Jurkat, Clone E6-1 (cell line): ENCODE measurements at regions not wholly inside any gene's neighbourhood (a gene's known extent, or its start where the extent isn't known, plus 50 kb on each side); places are given as distances from the start of the nearest gene placed in this dataset.
"Not testable (repeated sequence)": the region's sequence is repeated elsewhere in the genome, so short reads cannot be mapped to it uniquely, and the experiment has no call there.

Source experiments
- DNase-seq: peaks from one replicate; pipeline ENCODE4 v3.0.0-alpha.2; 2011; ENCODE audit warnings: low read depth, low spot score
- H3K4me3 ChIP-seq: 2 replicates; pipeline ENCODE4 v1.5.1; 2011; ENCODE audit warnings: mild to moderate bottlenecking, low read length, control low read depth, moderate library complexity

DNA sequence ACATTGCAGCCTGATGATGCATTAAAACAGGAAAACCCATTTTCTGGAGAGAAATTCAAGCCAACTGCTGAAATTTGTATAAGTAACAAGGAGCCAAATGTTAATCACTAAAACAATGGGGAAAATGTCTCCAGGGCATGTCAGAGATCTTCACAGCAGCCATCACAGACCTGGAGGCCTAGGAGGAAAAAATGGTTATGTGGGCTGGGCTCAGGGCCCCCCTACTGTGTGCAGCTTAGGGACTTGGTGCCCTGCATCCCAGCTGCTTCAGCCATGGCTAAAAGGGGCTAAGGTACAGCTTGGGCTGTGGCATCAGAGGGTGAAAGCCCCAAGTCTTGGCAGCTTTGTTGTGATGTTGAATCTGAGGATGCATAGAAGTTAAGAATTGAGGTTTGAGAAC, 479.8 kb downstream of the BCKDHB start:
- no peak for DNase-seq

DNA sequence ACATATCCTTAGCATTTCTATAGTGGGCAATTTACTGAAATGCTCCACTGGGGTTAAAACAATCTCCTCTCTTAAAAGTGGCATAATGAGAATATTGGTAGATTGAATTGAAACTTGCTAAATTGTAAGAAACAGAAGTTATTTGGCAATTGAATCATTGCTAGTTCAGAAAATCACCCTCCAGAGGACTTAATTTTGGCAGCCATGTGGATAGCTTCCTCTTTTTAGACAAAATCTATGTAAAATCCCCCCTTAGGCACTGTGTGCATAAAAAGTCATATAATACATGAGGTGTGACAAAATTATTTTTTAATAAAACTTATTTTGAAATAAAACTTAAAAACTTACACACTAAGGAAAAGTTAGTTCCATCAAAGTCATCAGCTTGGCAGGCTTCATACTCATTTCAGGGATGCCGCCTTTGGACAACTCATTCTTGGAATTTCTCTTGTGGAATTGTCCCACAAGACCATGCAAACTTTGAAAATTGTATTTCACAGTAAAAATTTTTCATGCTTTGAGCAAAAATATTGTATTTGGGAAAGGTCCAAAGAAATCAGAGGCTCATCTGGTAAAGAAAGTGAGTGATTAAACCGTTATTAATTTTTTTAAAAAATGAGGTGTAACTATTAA, 473.0 kb downstream of the BCKDHB start:
- no peak for DNase-seq
- H3K4me3 ChIP-seq, result no peak overlapping the region

More for the DNA sequence above, 479.8 kb downstream of the BCKDHB start:
- no peak overlapping the region for H3K4me3 ChIP-seq

DNA sequence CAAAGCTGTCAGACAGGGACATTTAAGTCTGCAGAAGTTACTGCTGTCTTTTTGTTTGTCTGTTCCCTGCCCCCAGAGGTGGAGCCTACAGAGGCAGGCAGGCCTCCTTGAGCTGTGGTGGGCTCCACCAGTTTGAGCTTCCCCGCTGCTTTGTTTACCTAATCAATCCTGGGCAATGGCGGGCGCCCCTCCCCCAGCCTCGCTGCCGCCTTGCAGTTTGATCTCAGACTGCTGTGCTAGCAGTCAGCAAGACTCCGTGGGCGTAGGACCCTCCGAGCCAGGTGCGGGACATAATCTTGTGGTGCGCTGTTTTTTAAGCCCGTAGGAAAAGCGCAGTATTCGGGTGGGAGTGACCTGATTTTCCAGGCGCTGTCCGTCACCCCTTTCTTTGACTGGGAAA, 466.8 kb downstream of the BCKDHB start:
- not testable (repeated sequence) for H3K4me3 ChIP-seq, DNase-seq

DNA sequence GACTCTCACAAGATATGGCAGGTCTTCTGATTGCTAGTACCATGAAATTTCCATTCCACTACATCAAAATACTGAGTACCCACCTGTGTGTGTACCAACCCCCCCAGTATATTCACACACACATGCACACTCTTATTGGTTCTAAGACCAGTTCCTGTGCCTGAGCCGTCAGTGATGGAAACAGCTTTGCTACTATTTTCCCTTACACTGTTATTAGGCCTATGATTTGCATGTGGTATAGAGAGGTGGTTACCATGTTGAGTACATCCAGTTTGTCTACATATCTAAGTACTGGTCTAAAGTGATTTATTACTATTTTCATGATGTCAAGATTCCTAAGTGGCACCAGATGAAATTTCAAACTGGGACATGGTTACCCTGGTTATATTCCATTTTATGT, 459.9 kb downstream of the BCKDHB start:
- H3K4me3 ChIP-seq, result no peak overlapping the region
- DNase-seq, result no peak

DNA sequence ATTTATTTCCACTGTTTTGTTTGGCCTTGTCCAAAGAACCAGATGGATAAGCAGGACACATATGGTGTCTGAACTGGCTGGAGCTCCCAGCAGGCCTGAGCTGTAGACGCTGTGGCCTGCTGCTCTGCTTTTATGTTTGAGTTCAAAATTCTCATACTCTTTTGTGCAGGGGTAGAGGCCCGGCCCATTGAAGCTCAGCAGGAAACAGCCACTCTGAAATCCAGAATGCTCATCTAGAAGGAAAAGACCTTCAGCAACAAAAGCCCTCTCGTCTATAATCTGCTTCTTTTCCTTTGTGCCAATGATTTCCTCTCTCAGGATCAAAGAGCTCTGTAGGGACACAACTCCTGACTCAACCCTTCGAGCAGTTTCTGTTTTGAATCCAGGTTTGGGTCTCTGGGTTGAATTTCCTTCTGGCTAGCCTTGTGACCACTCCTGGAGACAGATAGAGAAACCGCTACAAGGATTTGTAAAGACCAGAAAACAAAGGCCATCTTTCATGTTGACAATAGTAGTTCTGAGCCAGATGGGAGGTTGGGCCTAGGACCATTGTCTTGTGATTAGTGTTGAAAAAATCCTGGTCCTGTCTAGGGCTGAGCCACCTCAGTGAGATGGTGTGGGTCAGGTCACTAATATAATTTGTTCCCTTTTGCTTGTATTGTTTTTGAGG, 446.7 kb downstream of the BCKDHB start:
- DNase-seq, result no peak
- no peak overlapping the region for H3K4me3 ChIP-seq

DNA sequence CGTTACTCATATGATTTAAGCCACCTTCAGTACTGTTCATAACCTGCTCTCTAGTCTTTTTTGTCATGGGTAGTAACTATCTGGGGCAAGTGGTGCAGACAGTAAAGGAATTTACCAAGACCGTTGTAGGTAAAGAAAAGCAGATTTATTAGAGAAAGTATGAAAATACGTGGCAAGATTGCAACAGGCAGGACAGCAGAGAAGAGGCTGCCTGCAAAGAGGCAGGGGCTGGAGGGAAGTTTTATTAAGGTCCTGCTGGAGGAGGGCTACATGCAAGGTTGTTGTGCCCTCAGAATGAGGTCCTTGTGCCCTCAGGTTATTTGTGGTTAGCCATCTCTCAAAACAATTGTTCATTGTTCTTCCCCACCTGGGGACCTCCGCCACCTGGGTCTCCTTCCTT, 444.3 kb downstream of the BCKDHB start:
- DNase-seq, result no peak

DNA sequence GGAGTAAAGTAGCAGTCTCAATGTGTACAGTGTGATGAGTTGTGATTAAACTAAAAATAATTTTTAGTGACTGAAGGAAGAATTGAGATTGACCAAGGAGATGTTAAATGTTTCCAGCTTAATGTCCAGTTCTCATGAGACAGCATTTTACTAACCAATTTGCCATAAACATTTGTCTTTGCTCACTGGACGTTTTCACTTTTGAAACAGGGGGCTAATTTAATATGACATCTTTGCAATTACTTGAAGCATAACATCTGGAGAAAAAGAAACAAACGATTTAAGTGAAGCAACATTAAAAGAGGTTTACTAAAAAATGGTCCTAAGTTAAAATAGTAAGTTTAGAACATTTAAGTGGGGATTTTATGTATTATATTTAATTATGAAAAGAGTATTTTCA, 443.8 kb downstream of the BCKDHB start:
- DNase-seq, result no peak

More for the DNA sequence above, 444.3 kb downstream of the BCKDHB start:
- H3K4me3 ChIP-seq, result no peak overlapping the region

DNA sequence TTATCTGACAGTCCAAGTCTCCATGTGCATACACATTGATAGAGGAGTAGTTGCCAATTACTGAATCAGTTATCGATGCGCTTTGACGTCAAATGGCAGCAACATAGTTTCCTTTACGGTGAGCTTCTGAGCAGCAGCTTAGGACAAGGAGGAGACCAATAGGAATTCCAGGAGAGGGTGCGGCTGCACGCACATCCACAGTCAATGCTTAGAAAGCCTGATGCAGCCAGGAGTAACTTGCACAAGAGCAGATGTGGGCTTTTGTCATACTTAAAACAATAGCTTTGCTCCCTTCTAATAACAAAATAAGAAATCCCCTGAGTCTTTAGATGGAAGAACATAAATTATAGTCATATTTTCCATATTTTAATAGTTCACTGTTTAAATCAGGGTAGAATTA, 442.1 kb downstream of the BCKDHB start:
- DNase-seq, result no peak
- H3K4me3 ChIP-seq, result no peak overlapping the region

More for the DNA sequence above, 443.8 kb downstream of the BCKDHB start:
- H3K4me3 ChIP-seq, result no peak overlapping the region

DNA sequence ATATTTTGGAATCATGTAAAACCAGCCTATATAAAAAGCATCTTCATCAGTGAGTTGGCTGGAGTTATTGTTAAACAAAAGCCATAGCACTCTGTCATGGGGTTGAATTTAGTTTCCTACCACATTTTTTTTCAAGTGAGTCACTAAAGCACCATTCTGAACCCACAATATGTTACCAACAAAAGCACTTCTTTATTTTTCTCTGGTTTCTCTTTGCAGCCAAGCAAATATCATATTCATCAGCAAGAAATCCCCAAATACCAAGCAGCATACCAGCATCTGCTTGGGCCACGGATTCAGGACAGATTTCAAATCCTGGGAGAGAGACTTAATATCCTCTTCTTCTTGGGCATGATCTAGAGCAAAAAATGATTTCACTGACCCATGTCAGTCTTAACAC, 441.4 kb downstream of the BCKDHB start:
- no peak for DNase-seq
- no peak overlapping the region for H3K4me3 ChIP-seq

DNA sequence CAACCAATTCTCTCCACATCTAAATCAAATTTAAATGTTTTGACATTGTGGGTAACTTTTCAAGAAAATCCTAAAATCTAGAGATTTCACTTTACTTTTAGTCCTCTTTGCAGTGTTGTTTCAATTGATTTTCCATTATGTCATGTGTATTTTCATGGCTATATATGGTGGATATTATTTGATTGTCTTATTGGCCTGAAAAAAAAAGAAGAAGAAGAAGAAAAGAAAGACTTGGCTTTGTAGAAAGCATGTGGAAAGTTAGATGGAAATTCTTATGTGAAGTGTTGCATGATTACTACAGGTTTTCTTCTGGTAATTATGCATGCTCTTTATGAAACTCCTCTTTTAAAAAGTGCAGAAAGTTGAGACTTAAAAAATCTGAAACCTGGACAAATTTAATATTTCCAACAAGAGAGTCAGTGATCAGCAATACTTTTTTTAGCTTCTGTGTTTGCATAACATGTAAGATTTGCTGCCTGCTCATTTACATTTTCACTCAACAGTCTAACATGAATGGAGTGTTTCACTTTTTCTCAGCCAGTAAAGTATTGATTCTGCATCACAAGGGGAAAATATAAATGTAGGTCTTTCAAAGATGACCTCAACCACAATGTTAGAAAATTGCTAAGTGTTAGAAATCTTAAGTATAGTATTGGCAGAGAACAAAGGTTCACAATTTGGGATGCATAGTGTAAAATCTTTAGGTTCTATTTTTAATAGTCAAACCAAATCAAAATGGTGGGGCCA, 438.7 kb downstream of the BCKDHB start:
- DNase-seq, result no peak
- no peak overlapping the region for H3K4me3 ChIP-seq

DNA sequence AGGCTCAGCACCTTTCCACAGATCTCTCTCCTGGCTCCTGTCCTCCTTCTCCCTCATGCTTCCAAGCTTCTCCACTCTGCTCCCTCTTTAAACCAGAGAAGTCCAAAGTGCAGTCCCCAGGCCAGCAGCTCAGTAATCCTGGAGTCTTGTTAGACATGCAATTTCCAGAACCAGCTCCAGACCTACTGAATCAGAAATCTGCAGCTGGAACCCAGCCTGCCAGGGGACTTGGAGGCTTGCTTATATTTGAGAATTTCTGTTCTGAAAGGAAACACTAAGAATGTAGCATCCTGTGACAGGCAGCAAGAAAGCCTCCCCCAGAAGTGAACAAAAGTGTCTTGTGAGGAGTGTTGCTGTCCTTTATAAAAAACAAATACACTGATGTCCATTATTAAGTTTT, 438.1 kb downstream of the BCKDHB start:
- no peak for DNase-seq
- no peak overlapping the region for H3K4me3 ChIP-seq

DNA sequence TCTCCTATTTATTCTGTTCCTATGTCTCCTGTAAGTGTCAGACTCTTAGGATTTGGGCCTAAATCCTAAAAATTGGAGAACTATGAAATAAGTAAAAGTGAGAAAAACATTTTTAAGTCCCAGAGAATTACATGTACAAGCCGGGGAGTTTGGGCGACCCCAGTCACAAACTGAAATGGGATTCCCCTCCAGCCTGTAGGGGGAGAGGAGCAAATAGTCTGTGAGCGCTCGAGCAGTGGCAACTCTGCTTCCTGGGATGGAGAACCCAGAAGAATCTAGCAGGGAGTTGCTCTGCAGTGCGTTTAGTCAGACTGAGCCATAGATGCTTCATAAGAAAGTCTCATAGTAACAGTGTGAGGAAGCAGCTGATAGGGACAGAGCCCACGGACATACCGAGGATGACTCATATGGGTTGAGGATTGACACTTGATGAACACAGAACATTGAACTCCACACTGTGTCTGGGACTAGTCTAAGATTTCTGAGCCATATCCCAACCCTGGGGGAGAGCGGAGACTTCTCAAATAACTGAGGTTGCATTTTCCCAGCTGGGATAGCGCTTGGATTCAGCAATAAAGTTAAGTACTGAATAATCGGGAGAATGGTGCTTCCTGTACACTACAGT, 437.2 kb downstream of the BCKDHB start:
- no peak for DNase-seq
- no peak overlapping the region for H3K4me3 ChIP-seq

DNA sequence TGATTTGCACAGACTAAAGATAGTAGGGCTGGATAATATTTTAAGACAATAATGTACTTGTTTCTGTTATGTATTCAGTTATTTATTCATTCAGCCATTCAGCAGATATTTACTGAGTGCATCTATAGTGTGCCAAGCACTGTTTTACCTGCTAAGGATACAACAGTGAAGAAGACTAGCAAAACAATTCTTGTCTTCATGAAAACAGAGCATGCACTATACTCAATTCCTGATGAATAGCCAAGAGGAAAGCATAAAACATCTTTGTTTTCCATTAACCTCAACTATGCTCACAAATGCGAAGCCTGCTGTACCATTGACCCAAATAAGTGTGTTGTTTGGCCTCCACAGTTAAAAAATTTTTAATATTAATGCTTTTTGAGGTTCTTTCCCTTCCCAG, 436.7 kb downstream of the BCKDHB start:
- DNase-seq, result no peak
- no peak overlapping the region for H3K4me3 ChIP-seq

DNA sequence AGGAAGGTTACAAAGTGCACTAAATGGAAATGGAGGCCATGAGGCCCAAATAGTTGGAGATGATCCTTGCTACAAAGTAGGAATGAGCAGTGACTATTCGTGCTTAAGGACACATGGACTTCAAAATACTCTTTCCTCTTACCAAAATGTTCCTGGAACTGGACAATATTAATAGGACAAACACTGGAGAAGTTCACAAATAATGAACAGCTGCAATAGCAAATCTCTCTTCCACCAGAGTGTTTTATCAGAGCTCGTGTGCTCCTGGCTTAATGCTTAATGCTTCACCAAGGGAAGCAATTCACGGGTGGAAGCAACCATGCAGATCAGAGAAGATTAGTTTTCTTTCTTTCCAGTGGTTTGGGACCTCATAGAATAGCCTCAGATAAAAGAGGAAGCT, 435.4 kb downstream of the BCKDHB start:
- H3K4me3 ChIP-seq, result no peak overlapping the region
- no peak for DNase-seq

DNA sequence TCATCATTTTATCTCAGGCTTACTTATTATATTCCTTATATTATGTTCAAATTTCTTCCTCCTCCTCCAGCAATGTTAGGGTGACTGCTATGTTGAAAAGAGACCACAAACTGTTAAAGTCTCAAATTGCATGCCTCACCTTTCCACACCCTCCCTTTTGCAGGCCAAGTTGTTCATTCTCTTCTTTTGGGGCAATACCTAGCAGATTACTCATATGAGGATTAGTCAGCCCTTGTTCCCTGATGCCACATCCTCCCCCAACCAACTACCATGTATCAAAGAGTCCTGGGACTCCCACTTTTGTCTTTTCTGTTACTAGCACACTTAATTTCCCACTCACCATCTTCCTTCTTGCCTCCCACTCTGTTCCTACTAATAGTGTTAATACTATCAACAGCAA, 434.7 kb downstream of the BCKDHB start:
- no peak for DNase-seq
- H3K4me3 ChIP-seq, result no peak overlapping the region

DNA sequence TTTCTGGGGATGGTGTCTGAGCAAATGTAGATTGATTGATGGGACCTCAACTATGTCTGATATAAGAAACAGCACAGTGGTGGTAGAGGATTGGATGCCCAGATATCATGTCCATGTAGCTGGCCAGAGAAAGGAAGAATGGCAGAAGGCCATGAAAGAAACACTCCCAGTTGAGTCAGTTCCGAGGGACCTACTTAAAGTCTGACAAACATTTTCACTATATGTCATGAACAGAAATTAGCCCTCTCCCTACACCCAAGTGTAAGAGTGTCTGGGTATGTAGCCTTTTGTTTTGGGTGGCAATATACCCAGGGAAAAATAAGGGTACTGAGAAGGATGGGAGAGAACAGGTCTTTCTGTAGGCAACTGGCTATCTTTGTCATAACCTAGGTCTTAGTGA, 434.2 kb downstream of the BCKDHB start:
- DNase-seq, result no peak

DNA sequence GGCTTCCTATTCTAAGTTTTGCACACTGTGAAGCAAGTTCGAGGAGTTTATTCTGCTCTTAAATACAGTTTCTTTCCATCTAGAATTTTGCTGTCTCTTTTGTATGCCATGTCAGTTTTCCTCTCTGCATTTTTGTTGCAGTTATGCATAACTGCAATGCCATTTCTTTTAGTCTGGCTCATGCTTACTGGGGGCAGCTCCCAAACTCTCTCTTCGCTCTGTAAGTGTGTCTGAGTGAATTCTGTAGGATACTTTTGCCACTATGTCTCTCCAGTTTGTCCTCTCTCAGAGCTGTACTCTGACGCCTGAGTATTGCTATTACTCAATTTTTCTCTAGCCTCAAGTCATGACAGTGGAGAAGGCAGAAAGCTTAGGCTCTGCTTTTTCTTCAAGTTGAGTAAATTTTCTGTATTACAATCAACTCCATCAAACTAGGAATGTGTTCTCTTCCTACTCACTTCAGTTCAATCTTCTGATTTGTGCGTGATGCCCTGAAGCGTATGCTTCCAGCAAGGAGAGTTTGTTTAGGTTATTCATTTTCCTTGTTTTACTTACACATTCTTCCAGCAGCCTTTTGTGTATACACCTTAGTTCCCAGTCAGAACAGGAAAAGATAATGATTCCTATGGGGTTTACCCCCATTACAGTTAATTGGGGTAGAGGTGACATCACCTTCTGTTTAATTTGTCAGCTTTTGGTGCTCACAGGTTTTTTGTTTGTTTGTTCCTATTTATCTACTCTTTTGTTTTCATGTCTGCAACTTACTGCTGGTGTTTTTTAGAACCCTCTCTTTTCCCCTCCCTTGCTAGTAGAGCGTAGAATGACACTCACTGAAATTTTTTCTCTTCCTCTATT, 430.9 kb downstream of the BCKDHB start:
- H3K4me3 ChIP-seq, result no peak overlapping the region
- no peak for DNase-seq

More for the DNA sequence above, 434.2 kb downstream of the BCKDHB start:
- H3K4me3 ChIP-seq, result no peak overlapping the region

DNA sequence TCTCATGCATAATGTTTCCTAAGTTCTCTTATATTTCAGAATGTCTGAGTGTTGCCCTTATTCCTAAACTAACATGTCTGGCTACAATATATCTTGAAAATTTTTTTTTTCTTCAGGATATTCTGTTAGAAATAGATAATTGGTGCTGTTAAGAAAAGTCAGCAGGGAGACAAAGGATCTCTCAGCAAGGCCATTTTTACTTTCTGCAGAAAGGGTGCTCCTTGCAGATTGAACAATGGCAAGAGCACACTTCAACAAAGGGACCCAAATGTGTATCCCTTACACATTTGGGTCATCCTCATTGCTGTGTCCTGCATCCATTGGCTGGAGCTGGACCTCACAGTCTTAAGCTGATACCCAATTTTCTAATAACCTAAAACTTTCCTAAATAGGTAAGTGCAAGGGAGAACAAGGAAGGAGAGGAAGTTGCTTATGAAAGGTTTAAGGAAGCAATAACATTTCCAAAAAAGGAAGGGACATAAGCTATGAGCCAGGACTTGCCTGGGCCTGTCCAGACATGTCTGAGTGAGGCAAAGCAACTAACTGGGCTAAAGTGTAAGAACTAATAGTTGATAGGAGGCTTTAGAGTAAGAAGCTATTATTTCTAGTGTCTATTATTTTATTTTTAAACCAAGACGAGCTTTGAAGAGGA, 429.6 kb downstream of the BCKDHB start:
- H3K4me3 ChIP-seq, result no peak overlapping the region
- DNase-seq, result no peak
